ENCODE measurements at regions not wholly inside any gene's neighbourhood (a gene's known extent, or its start where the extent isn't known, plus 50 kb on each side); places are given as distances from the start of the nearest gene placed in this dataset.

DNA sequence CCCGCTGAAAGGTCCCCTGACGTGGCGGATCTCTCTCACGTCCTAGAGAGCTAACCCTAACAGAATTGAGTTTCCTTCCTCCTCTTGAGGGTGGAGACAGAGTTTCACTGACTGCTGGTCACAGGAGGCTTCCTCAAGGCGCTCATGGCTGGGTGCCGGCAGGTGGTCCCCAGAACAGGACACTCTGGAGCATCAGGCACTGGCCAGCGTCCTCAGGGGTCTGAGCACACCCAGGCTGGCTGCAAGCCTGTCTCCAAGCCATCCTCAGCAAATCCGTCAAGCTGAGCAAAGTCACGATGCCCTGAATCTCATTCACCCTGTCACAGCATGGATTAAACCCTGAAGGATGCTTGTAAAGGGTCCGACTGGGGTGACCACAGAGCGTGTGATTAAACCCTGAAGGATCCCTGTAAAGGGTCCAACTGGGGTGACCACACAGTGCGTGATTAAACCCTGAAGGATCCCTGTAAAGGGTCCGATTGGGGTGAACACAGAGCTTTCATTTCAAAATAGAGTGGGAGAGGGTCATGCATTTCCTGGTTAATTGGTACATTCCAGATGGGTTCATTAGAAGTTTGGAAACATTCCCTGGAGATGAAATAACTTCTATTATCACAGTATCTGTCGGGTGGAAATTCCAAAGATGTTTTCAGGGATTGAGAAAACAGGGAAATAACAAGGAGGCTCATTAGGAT is 473.0 kb downstream of the BRD1 start:
- TF ChIP-seq CTCF (IDR thresholded peaks at IDR 0.05; ENCODE audit: low read length) (no peak), EZH2phosphoT487 (IDR thresholded peaks at IDR 0.05; ENCODE audit: low read length) (no peak), EZH2 (optimal IDR thresholded peaks at IDR 0.05; ENCODE audit: low read depth, low read length) (no peak)

Measured in MM.1S (cell line).